ENCODE measurements at regions not wholly inside any gene's neighbourhood (a gene's known extent, or its start where the extent isn't known, plus 50 kb on each side); places are given as distances from the start of the nearest gene placed in this dataset.
"Not testable (repeated sequence)": the region's sequence is repeated elsewhere in the genome, so short reads cannot be mapped to it uniquely, and the experiment has no call there.

DNA sequence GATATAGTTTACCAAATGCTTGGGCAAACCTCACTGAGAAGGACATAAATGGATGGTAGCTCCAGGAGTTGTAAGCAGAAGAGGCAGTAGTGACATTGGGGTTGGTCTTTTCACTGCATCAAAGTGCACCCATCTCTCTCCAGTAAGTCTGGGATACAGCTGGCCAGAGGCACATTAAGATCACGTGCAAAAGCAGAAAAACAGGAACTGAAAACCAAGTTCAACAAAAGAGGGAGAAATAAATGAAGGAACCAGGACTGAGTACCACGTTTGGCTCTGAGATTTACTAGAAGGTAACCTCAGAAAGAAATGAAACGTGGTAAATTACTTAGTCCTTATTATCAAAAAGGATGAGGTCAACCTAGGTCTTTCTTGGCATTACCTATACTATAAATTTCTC, 259.2 kb downstream of the OSR1 start:
- Histone ChIP-seq H3K4me3 (no peak overlapping the region), H3K9me3 (no peaks in the 10 kb centered on the region), H3K27ac (no peak overlapping the region), H3K27me3 (no peaks in the 10 kb centered on the region), H3K36me3 (no peaks in the 10 kb centered on the region), H3K4me1 (peaks cover 0 to 13% (median 0%) of the 10 kb centered on the region in 3 donors)
- TF ChIP-seq EP300 (IDR thresholded peaks at IDR 0.05) (no peak), POLR2AphosphoS5 (IDR thresholded peaks at IDR 0.05) (no peak), POLR2A (IDR thresholded peaks at IDR 0.05) (no peak)
- TF ChIP-seq, protein P1, sequence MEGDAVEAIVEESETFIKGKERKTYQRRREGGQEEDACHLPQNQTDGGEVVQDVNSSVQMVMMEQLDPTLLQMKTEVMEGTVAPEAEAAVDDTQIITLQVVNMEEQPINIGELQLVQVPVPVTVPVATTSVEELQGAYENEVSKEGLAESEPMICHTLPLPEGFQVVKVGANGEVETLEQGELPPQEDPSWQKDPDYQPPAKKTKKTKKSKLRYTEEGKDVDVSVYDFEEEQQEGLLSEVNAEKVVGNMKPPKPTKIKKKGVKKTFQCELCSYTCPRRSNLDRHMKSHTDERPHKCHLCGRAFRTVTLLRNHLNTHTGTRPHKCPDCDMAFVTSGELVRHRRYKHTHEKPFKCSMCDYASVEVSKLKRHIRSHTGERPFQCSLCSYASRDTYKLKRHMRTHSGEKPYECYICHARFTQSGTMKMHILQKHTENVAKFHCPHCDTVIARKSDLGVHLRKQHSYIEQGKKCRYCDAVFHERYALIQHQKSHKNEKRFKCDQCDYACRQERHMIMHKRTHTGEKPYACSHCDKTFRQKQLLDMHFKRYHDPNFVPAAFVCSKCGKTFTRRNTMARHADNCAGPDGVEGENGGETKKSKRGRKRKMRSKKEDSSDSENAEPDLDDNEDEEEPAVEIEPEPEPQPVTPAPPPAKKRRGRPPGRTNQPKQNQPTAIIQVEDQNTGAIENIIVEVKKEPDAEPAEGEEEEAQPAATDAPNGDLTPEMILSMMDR (IDR thresholded peaks at IDR 0.05) = no peak
- ATAC-seq = no peak
- 63 to 72% methylated on average over 3 of the region's 3 CpGs for WGBS, 2 donors (ENCODE audit: low coverage in 1 of 2)

DNA sequence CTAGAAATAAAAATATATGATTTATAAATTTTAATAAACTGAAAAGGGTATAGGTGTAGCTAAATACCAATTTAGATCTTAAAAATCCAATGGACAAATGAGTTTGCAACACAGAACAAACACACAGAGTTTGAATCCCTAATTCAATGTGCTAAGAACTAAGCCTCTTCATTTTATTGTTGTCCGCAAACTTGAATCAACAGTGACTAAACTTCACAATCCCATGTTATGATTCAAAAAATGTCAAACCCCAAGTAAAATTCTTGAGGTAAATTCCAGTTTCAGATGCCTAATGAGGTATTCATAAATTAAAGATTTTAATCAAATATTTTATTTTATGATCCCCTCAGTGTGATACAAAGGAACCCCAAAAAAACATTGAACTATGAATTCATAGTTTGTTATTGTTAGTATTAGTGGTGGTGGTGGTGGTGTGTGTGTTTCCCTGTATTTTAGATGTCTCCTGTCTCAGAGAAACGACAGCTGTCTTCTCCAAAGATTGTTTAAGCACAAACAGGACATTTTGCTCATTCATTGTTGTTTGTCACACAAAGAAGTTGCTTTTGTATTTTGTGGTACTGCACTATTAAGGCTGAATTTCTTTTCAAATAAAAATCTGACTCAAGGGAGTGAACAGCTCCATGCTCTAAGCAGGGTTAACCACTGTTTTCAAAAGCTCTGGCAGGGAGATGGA, 259.8 kb downstream of the OSR1 start:
- Histone ChIP-seq H3K27me3 (no peaks in the 10 kb centered on the region), H3K9me3 (no peaks in the 10 kb centered on the region), H3K36me3 (no peaks in the 10 kb centered on the region), H3K4me3 (no peak overlapping the region), H3K27ac (no peak overlapping the region), H3K4me1 (peaks cover 0 to 13% (median 0%) of the 10 kb centered on the region in 3 donors)
- no peak for ATAC-seq
- 92 to 100% methylated on average over 1 to 2 of the region's 2 CpGs for WGBS, 2 donors (ENCODE audit: low coverage in 1 of 2)
- no peak for TF ChIP-seq POLR2AphosphoS5 (IDR thresholded peaks at IDR 0.05)
- no peak for TF ChIP-seq EP300 (IDR thresholded peaks at IDR 0.05)
- no peak for TF ChIP-seq POLR2A (IDR thresholded peaks at IDR 0.05)
- TF ChIP-seq, protein P1 (IDR thresholded peaks at IDR 0.05) = no peak

DNA sequence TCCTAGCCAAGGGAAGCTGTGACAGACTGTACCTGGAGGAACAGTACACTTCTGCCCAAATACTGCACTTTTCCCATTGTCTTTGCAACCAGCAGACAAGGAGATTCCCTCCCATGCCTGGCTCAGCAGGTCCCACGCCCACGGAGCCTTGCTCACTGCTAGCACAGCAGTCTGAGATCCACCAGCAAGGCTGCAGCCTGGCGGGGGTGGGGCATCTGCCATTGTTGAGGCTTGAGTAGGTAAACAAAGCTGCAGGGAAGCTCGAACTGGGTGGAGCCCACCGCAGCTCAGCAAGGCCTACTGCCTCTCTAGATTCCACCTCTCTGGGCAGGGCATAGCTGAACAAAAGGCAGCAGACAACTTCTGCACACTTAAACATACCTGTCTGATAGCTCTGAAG, 268.9 kb downstream of the OSR1 start:
- not testable (repeated sequence) for H3K4me1 ChIP-seq, H3K9me3 ChIP-seq, H3K4me3 ChIP-seq, ATAC-seq, H3K36me3 ChIP-seq, H3K27me3 ChIP-seq, H3K27ac ChIP-seq
- WGBS, 2 donors (ENCODE audit: low coverage in 1 of 2) = no CpG with 5 or more reads among the region's 5 CpGs

DNA sequence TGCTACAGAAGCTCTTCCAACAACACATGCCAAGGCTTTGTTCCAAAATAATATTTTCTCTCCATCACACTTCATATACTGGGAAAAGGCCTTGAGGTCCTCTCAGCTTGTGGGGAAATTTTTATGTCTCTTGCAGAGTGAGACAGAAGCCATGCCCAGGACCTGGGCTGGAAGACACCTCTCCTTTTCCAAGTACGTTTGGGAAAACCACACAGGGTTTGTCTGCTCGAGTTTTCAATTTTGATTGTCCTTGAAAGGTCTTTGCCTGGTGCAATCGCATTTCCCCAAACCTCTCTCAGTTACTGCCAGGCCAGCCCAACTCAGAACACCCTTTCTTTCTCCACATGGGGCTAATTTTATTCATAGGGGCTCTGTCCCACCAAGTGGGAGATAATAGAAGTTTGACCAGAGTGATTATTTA, 272.2 kb downstream of the OSR1 start:
- TF ChIP-seq EP300 (IDR thresholded peaks at IDR 0.05) = no peak
- TF ChIP-seq POLR2AphosphoS5 (IDR thresholded peaks at IDR 0.05) = no peak
- TF ChIP-seq, protein P1 (IDR thresholded peaks at IDR 0.05) = no peak
- TF ChIP-seq POLR2A (IDR thresholded peaks at IDR 0.05) = no peak

DNA sequence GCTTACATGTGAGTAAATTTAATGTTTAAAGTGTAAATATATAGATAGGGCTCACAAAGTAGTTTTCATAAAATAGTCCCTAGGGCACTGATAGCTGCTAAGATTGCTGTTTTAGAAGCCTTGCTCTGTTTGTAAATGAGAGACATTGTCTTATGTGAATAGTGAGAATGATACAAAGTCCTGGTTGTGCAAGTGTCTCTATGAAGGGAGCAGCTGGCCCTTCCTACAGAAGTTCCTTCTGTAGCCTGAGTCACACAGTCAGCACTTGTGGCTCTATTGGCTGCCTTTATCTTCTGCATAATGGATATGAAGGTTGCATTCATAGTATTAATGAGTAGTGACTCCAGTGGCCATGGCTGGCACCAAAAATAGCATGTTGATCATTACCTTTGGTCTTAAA, 279.7 kb downstream of the OSR1 start:
- TF ChIP-seq POLR2AphosphoS5 (IDR thresholded peaks at IDR 0.05) (no peak), EP300 (IDR thresholded peaks at IDR 0.05) (no peak), POLR2A (IDR thresholded peaks at IDR 0.05) (no peak)
- TF ChIP-seq, protein P1 (IDR thresholded peaks at IDR 0.05) = no peak

More for the DNA sequence above, 272.2 kb downstream of the OSR1 start:
- WGBS, 2 donors (ENCODE audit: low coverage in 1 of 2) = 11 to 42% methylated on average over 3 of the region's 3 CpGs
- ATAC-seq = no peak
- peaks cover 0 to 5% (median 0%) of the 10 kb centered on the region in 3 donors for H3K4me1 ChIP-seq
- no peaks in the 10 kb centered on the region for H3K9me3 ChIP-seq
- H3K4me3 ChIP-seq = no peak overlapping the region
- H3K27me3 ChIP-seq = no peaks in the 10 kb centered on the region
- H3K27ac ChIP-seq = no peak overlapping the region
- H3K36me3 ChIP-seq = no peaks in the 10 kb centered on the region

More for the DNA sequence above, 279.7 kb downstream of the OSR1 start:
- Histone ChIP-seq H3K27ac (no peak overlapping the region), H3K27me3 (no peaks in the 10 kb centered on the region), H3K4me1 (no peaks in the 10 kb centered on the region), H3K4me3 (no peak overlapping the region), H3K36me3 (no peaks in the 10 kb centered on the region), H3K9me3 (no peaks in the 10 kb centered on the region)
- ATAC-seq = no peak

All from gastroesophageal sphincter (tissue), 4 donors.